GM19240 (cell line): ENCODE measurements at regions not wholly inside any gene's neighbourhood (a gene's known extent, or its start where the extent isn't known, plus 50 kb on each side); places are given as distances from the start of the nearest gene placed in this dataset.

Source experiments
- DNase-seq: peaks from one replicate; pipeline ENCODE4 v3.0.0; 2011; ENCODE audit warnings: low spot score; ENCODE audit not compliant: insufficient read length

DNA sequence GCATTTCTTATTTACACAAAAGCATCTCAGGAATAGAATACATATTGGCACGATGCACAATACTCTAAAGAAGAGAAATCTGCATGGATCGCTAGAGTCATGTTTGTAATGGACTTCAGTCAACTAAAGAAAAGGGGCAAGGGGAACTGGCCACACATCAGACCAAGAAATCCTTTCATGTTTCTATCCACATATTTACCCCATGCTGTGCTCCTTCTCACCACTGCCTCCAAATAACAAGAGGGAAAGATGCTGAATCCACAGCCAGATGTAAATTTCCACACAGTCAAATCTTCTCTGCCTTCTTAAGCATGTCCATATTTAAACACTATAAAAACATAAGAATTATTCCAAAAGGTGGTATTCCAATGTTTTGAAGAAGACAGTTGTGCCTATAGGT is 67.6 kb downstream of the COX18 start:
- DNase-seq: no peak

DNA sequence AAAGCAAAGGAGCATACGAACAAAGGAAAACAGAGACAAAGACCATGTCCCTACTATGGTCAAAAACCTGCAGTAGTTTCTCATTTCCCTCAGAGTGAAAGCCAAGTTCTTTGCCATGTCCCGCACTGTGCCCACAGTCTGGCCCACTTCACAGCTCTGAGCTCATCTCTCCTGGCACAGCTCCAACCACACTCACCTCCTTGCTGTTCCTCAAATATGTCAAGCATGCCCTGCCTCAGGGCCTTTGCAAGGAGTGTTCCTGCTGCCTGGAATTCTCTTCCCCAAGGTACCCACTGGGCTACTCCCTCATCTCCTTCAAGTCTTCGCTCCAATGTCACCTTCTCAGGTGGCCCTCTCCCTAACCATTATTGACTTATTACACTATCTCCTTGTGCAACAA is 72.1 kb downstream of the COX18 start:
- no peak for DNase-seq

- no peak for DNase-seq
Observed at GRCh38 chr4:72994670-72995069, 74.8 kb downstream of the COX18 start.

DNA sequence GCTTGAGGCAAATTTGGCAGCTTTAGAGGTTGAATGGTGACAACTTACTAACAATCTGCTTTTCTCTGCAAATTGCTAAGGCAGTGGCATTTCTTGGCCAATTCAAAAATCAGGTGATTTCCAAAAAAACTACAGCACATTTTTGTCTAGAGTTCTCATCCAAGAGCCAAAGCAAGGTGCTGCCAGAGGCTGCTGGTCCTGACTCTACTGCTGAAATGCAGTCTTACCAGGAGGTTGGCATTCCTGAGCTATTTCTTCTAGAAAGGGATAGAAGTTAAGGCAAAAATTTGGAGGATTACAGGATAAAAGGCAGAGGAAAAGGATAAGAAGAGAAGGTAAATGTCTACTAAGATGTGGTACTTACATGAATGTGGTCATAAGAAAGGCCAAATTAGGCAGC is 75.6 kb downstream of the COX18 start:
- DNase-seq: no peak

GRCh38 chr4:72991873-72992272 is 77.6 kb downstream of the COX18 start:
- no peak for DNase-seq

DNA sequence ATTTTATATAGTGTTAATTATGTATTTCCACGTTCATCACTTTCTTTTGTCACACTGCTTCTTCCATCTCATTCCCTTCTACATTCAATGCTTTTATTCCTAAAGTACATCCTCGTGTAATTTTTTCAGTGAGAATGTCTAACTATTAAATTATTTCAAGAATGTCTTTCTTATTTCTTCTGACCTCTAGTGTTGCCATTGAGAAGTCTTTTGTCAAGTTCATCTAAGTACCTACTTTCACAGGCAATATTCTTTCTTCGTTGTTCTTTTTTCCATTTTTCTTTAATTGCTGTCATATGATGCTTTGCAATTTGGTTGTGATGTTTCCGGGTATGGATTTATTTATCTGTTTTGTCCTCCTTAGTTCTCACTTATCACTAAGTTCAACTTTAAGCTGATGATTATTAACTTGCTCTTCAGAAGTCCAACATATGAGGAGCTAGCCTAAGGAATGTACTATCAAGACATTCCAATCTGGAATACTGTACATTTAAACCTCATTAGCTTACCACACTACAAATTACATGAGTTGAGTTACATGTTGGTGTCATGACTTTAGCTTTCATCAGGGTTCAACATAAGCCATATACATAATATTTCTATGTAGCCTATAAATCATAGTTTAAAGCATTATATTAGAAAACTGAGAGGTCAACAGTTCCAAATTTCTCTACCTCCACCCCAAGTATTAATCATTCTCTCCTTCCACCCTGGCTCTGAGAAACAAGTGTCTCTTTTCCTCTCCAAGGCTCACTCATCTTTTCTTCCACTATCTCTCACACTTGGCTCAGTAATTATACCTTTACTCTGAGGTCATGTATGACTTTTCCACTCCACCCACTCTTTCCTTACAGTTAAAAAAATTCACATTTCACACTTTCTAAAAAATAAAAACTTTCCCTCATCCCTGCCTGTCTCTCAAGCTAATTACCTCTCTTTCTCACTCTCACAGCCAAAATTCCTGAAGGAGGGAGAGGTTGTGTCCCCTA is 81.5 kb downstream of the COX18 start:
- DNase-seq: no peak

- no peak for DNase-seq
Observed at GRCh38 chr4:72984351-72984750, 85.2 kb downstream of the COX18 start.

- no peak for DNase-seq
Observed at GRCh38 chr4:72983709-72984108, 85.8 kb downstream of the COX18 start.

- DNase-seq: no peak
Observed at GRCh38 chr4:72977936-72978485, 91.5 kb downstream of the COX18 start.

GRCh38 chr4:72975488-72975784 is 94.1 kb downstream of the COX18 start:
- no peak for DNase-seq

DNA sequence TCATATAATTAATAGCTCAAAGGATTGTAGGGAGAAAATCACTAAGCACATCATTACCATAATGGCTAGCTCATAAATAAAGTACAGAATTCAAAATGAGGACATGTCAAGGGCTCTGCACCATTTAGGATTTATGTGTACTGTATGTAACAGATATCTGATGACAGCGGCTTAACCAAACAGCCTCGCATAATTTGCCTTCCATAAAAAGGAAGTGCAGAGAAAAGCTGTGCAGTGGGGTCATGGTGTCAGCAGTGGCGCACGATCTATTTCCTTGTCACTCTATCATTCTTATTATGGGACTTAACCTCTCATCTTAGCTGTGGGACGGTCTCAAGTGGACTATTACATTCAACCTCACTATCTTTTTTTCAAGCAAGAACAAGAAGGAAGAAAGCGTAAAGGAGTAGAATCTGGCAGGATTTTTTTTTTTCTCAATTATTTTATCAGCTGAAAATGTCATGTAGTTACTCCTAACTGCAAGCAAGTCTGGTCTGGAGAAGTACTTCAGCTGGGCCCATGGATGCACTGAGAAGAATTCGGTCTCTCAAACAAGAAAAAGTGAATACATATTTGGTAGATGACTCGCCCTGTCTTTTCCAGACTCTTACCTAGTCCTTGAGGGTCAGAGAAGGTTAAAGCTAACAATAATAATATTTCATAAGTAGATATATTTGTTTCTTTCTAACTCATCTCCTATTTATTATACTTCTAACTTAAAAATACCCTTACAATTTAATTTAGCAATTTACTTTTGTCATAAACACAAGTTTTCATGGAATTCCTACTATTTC is 94.6 kb downstream of the COX18 start:
- DNase-seq: no peak

- DNase-seq: no peak
Observed at GRCh38 chr4:72971572-72971971, 97.9 kb downstream of the COX18 start.

- no peak for DNase-seq
Observed at GRCh38 chr4:72970756-72971155, 98.8 kb downstream of the COX18 start.

- DNase-seq: no peak
Observed at GRCh38 chr4:72969976-72970375, 99.5 kb downstream of the COX18 start.

DNA sequence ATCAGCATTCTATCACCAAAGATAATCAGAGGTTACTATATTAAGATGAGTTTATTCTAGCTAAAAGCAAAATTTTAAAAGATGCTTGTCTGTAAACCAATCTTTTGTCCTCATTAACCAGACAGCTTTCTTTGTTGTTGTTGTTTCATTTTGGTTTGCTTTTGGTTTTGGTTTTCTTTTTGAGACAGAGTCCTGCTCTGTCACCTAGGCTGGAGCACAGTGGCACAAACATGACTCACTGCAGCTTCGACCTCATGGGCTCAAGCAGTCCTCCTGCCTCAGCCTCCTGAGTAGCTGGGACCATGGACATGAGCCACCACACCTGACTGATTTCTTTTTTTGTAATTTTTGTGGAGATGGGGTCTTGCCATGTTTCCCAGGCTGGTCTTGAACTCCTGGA is 102.9 kb downstream of the COX18 start:
- DNase-seq: no peak

DNA sequence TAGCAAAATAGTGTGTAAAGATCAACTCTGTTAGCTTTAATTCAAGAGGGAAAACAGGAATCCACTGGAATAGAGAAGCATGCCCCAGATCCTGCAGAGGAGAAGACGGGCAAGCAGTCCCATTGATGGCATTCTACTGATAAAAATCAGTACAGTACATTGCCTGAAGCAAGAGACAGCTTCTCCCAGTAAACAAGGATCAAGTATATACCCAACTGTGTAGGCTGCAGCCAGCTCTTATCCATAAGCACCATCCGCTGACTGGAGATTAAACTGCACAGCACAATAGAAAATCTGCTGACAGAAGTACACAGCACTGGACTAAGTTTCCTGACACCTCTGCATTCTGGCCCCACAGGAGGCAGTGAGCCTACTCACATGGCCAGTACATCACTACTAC is 110.1 kb downstream of the COX18 start:
- DNase-seq: no peak

DNA sequence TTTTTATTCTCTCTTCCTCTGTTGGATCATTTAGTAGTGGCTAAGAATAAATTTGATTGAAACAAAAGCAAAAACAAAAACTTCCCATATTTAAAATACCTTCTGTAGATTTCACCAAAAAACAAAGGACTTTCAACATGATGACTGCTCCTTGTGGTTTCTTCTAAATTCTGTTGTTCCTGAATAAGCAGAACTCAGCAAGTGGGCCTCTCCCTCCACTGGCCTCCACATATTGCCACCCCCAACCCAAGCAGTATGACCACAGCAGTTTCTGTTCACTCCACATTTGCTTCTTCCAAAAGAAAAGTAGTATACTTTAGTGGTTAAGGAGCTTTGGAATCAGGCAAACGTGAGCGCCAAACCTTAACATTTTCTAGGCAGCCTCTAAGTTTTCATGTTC is 114.7 kb downstream of the COX18 start:
- DNase-seq: no peak

DNA sequence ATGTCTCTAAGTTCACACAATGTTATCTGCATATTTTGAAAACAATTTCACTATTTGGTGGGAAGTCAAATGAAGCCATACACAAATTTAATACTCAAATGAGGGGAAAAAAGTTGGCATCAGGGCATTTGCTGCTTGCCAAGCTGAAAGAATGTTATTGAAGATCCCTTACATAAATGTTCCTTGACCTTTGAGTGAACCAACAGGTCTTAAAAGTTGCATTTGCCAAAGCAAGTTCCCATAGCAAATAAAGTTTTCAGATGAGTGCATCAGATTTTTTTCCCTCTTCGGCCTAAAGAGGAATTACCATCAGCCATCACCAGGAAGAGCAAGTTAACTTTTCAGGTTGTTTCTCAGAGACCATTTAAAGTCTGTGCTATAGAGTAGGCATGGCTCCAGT is 115.9 kb downstream of the COX18 start:
- no peak for DNase-seq

DNA sequence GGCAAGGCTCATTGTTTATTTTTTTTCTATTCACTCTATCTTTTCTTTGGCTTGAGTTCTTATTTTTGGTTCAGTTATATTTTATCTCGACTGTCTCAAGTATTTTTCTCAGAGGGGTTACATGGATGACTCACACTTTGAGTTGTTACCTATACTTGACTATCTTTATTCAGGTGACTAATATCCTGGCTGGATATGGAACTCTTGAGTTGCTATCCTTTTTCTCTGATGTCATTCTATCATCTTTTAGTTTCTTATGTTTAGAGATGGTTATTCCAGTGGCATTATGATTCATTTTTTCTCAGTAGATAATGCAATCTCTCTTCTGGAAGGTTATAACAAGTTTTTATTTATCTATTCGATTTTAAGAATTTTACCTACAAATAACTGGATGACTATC is 117.9 kb downstream of the COX18 start:
- DNase-seq: no peak

DNA sequence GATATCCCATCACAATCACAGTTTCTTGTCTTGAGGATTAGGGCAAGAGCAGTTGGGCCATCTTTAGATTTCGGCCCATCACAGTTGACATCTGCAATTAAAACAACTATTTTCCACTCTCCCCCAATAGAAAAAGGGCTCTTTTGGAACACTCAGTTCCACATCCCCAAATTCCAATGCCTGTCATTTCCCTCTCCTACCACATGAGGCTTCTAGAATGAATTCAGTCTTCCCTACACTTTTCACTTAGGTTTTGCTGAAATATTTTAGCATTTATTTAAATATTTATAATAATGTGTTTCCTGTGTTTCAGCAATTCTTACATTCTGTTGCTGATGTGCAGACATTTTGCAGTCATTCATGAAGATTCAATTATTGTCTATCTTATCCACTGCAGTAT is 118.4 kb downstream of the COX18 start:
- DNase-seq: no peak

GRCh38 chr4:72948080-72948479 is 121.4 kb downstream of the COX18 start:
- no peak for DNase-seq

DNA sequence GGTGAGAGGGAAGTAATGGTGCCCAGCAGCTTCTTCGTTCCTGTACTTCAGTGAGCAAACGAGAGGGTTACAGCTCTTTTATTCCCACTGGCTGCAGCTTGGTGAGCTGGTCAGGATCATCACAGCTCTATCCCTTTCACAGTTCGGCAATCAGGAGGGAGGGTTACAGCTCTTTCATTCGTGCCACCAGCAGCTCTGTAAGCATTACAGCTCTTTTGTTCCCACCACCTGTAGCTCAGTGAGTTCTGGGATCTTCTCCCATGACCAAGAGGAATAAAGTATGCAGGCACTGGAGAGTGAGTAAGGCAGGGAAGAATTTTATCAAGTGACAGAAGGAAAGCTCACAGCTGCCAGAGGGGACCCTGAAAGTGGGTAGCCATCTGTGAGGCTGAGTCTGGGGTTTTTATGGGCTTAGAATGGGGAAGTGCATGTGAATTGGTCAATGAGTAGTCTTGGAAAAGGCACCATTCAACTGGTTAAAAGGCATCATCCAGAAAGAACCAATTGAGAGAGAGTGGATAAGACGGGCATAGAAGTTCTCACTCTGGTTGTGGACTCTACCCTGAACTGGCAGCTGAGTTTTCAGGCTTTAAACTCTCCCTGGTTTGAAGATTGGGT is 123.7 kb downstream of the COX18 start:
- DNase-seq: no peak
